GM12874 (cell line): ENCODE measurements at regions not wholly inside any gene's neighbourhood (a gene's known extent, or its start where the extent isn't known, plus 50 kb on each side); places are given as distances from the start of the nearest gene placed in this dataset.

Experiments used
- TF ChIP-seq, protein P1 (sequence below): IDR thresholded peaks from 2 replicates; pipeline ENCODE4 v1.5.1; 2011; ENCODE audit warnings: low read depth, mild to moderate bottlenecking, control low read depth, low read length, moderate library complexity; ENCODE audit not compliant: insufficient read depth

DNA sequence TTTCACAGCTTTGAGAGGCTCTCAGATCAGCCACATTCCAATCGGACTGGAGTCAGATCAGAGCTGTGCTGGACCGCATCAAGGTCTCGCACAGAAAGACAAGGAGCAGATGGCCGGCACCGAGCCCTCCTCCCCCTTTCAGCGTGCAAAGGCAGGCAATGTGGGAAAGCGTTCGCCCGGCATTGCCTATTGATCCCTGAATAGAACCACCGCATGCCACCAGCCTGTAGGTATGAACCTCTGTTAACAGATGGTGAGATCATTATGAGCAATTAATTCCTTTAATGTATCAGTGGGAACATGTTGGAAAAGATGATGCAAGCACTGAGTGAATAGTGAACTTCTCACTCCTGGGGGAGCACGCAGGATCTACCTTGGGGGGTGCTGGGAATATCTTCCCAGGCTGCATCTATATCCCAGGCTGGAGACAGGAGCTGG, 117.5 kb upstream of the ID4 start:
- TF ChIP-seq, protein P1, sequence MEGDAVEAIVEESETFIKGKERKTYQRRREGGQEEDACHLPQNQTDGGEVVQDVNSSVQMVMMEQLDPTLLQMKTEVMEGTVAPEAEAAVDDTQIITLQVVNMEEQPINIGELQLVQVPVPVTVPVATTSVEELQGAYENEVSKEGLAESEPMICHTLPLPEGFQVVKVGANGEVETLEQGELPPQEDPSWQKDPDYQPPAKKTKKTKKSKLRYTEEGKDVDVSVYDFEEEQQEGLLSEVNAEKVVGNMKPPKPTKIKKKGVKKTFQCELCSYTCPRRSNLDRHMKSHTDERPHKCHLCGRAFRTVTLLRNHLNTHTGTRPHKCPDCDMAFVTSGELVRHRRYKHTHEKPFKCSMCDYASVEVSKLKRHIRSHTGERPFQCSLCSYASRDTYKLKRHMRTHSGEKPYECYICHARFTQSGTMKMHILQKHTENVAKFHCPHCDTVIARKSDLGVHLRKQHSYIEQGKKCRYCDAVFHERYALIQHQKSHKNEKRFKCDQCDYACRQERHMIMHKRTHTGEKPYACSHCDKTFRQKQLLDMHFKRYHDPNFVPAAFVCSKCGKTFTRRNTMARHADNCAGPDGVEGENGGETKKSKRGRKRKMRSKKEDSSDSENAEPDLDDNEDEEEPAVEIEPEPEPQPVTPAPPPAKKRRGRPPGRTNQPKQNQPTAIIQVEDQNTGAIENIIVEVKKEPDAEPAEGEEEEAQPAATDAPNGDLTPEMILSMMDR, result no peak

DNA sequence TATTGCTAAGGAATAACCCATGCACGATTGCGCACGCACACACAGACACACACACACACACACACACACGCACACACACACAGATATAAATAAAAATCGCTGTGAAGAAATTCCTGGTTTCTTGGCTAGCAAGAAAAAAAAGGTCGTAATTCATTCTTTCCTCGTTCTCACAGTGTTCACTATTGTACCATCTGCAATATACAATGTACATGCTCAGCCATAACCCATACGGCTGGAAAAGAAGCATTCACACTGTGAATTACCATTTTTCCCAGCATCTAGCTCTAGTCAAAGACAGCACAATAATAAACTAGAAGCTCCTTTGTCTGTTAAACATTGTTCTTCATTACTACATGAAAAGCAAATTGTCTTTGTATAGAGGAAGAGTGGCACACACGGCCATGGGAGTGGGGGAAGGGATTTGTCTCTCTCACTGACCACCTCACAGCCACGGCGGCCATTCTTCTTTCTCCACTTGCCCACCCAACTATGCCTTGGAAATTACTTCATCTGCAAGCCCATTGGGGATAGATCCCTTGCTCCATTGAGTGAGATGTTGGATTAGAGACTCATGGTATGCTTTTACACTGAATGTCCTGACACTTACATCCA, 115.3 kb upstream of the ID4 start:
- TF ChIP-seq, protein P1, result no peak

DNA sequence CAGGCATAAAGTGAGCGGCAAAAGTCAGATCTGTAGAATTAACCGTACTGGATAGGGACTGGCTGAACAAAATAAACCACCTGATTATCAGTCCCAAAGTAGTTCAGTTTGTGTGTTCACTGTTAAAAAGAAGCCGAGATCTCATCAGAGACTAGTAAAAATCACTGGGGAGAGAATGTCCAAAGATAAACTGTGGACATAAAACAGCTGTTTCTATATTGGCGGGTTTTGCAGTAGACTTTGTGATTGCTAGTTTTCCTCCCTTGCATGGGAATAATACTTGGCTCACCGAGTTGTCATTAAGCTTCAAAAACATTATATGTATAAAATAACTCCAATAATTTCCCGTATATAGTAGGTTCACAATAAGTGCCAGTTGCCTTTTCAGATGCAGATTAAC, 114.2 kb upstream of the ID4 start:
- TF ChIP-seq, protein P1, result no peak

DNA sequence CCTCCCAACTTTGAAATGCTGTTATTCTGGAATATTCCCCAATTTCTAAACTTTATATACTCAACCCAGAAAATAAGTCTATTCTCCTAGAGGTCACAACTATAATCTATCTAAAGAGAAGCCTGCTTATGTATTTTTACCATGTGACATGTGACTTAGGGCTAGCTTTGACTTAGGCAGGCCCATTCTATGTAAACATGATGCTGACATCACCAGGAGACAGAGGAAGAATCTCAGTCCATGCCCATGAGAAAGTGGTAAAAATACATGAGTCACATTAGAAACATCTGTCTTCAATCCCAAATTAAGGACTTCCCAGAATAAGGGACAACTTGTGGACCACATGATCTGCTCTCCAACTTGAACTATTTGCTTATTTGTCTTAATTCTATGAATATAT, 113.6 kb upstream of the ID4 start:
- TF ChIP-seq, protein P1, result no peak

DNA sequence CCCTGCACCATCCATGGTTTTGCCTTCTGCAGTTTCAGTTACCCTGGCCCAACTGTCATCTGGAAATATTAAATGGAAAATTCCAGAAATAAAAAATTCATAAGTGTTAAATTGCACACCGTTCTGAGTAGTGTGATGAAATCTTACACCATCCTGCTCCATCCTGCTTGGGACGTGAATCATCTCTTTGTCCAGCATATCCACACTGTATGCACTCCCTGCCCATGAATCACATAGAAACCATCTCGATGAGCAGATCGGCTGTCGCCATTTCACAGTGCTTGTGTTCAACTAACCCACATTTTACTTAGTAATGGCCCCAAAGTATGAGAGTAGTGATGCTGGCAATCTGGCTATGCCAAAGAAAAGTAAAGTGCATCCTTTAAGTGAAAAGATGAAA, 105.9 kb upstream of the ID4 start:
- TF ChIP-seq, protein P1, result no peak

DNA sequence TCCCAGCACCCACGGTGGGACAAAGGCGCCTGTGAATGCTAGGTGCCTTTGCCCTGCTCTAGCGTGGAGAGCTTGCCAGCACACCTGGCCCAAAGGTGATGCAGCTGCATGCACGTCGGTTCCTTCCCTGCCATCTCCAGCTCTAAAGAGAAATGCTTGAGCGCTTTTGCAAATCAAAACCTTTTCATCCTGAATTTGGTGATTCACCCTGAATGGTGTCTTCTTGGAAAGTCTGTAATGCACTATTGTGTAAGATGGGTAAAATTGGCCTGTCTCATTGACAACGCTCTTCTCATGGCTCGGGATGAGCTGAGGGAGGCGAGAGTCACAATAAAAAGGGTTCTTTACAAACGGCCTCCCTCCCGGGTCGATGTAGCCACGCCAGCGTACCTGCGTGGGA, 103.1 kb upstream of the ID4 start:
- TF ChIP-seq, protein P1, result no peak

DNA sequence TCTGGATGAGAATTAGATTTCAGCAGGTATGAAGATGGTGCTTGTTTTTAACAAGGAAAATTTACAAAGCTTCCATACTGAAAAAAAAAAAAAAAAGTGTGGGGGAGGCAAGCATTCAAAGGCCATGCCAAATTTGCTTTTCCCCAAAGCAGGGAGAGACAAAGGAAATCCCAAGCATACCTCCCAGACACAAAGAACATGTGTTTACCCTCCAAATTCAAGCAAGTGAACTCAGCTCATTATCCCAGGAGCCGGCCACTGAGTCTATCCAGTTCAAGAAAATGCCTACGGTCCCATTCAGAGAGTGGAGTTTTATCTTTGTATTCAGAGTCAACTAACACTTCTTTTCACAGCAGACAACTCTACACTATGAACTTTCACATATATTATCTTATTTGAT, 102.7 kb upstream of the ID4 start:
- TF ChIP-seq, protein P1, result no peak

DNA sequence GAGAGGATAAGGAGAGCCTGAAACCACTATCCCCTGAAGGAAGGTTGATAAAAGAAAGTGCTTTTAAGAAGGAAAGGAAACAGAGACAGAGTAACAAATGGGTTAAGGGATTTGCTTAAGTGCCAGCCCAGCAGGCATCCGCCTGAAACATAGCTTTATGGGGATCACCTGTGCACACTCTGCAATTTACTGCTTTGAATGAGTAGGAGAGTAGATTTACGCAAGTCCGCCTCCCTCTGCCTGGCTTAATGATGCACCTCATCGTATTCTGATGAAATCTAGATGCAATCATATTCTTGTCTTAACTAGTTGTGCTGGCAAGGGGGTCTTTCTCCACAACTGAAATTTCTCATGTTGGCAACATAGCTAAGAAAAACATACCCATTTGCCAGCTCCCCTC, 101.1 kb upstream of the ID4 start:
- TF ChIP-seq, protein P1, result no peak
